SU-DHL-6 (cell line): ENCODE measurements at regions not wholly inside any gene's neighbourhood (a gene's known extent, or its start where the extent isn't known, plus 50 kb on each side); places are given as distances from the start of the nearest gene placed in this dataset.

Experiments used
- EZH2phosphoT487 ChIP-seq: fragments of 200-600 bp; sonication (generic), shearing (Covaris generic); conservative IDR thresholded peaks from 2 replicates; pipeline ENCODE4 v1.6.1; 2018; ENCODE audit warnings: mild to moderate bottlenecking, antibody characterized with exemption, low read length, moderate library complexity, mixed read lengths
- TF ChIP-seq, protein P1 (sequence below): fragments of 200-600 bp; sonication (generic); IDR thresholded peaks from one replicate; pipeline ENCODE4 v1.5.1; 2017; ENCODE audit warnings: antibody characterized with exemption, mild to moderate bottlenecking, low read length, moderate library complexity; ENCODE audit not compliant: insufficient read depth, poor library complexity, severe bottlenecking

DNA sequence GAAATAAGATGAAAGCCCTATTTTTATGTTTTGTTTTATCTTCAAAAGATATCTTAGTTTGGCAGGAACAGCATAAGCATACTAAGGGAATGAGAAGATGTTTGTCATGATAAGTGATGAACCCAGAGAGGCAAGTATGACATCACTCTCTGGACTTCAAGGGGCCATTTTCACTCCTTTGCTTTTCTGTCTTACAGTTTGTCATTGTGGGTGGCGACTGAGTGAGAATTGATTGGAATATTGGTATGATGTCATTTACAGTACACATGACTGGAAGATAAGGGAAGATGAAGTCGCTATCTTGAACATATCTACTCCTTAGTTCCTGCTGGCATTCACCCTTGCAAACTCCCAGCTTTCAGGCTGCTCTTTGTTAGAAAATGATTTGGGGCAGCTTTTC, 258.1 kb upstream of the RAB4A start:
- TF ChIP-seq, protein P1, sequence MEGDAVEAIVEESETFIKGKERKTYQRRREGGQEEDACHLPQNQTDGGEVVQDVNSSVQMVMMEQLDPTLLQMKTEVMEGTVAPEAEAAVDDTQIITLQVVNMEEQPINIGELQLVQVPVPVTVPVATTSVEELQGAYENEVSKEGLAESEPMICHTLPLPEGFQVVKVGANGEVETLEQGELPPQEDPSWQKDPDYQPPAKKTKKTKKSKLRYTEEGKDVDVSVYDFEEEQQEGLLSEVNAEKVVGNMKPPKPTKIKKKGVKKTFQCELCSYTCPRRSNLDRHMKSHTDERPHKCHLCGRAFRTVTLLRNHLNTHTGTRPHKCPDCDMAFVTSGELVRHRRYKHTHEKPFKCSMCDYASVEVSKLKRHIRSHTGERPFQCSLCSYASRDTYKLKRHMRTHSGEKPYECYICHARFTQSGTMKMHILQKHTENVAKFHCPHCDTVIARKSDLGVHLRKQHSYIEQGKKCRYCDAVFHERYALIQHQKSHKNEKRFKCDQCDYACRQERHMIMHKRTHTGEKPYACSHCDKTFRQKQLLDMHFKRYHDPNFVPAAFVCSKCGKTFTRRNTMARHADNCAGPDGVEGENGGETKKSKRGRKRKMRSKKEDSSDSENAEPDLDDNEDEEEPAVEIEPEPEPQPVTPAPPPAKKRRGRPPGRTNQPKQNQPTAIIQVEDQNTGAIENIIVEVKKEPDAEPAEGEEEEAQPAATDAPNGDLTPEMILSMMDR, result no peak
- TF ChIP-seq EZH2phosphoT487, result no peak
